ENCODE measurements at regions not wholly inside any gene's neighbourhood (a gene's known extent, or its start where the extent isn't known, plus 50 kb on each side); places are given as distances from the start of the nearest gene placed in this dataset.
"Not testable (repeated sequence)": the region's sequence is repeated elsewhere in the genome, so short reads cannot be mapped to it uniquely, and the experiment has no call there.

DNA sequence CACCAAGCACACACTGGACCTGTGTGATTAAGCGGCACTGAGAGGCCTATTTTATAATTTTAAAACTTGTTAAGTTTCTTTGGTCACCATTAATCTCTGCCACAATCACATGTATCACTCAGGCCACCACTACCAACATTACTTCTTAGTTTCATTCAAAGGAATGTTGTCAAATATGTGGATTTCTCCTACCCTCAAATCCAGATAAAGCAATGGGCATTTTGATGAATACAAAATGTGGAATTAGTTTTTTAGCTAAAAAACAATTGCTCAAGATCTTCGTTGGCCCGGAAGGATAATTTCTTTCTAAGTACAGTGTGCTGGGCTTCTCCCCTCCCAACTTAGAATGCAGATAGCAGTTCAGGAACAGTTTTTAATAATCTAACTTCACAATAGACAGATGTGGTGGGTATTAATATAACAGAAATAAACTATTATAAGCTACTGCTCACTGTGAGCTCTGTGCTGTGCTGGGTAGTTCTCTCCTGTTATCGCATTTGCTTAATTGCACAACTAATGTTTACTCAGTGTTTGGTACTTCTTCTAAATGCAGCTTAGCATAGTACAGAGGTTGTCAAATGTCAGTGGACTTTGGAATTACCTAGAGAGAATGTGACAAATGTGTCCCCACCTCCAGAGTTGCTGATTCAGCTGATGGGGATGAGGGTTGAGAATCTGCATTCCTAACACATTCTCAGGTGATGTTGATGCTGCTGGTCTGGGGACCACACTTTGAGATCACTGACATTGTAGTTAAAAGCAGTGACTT is 266.7 kb upstream of the AMIGO2 start:
- DNase-seq (ENCODE audit: low read depth), result no peak

DNA sequence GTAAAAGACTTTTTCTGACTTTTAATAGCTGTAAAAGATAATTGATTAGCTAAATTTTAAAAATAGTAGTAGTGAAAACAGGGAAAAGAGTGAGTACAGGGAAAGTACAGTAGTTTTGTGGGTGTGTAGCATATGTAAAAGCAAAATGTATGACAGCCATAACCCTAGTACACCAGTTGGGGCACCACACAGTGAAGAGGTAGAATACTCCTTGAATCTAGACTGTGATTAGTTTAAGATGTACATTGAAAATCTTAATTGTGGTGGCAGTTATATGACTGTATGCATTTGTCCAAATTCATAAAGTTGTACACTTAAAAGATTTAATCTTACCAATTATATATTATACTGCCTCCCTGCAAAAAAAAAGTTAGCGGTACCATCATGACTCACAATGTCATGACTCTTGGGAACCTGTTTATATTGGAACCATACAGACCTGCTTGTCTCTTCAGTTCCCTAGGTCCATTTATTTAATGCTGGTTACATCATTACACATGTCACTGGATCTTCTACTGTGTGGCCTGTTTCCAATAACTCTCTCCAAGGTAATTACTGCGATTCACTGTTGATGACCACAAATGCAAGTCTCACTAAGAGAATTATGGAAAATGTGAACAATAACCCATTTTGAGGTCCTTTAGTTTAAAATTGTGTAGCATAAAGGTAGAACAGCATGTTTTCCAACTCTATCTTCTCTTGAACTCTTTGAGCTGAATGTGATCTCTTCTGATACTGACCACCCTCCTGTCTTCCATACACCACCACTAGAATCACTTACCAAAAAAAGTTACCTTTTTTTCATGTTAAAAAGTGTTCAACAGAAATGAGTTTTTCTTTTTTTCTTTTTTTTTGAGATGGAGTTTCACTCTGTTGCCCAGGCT is 264.2 kb upstream of the AMIGO2 start:
- DNase-seq (ENCODE audit: low read depth), result no peak

DNA sequence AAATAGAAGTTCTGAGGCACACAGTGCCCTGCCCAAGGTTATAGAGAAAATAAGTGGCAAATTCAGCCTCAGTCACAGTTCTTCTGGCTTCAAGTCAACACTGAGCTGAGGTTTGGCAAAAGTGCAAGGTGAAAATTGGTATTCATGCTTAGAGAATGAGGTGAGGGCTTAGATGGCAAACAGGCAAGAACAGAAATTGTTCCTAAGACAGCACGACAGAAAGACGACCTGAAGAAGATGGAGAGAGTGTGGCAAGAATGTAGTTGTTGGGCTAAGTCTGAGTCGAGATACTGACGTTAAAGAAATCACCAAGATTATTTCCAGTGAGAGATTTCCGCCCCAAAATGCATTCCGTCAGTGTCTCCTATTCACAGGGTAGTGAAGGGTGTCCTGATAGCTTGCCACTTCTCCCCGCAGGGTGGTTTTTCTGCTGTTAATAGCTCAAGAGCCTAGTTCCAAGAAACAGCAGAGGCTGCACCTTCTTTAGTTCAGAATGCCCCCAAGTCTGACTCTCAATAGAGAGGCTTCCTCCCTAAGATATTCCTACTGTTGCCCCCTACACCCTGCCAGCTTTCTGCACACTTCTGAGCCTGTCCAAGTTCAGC is 260.8 kb upstream of the AMIGO2 start:
- DNase-seq (ENCODE audit: low read depth), result no peak

DNA sequence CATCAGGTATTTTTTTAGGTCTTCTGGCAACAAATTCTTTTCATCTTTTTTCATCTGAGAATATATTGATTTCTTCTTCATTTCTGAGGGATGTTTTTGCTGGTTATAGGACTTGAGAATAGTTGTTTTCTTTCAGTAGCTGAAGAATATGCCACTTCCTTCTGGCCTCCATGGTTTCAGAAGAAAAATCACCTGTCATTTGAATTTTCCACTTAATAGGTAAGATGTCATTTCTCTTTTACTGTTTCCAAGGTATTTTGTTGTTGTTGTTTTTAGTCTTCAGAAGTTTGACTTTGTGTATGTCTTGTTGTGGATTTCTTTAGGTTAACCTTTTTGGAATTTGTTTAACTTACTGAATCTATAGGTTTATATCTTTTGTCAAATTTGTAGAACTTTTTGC is 257.8 kb upstream of the AMIGO2 start:
- DNase-seq (ENCODE audit: low read depth), result no peak

DNA sequence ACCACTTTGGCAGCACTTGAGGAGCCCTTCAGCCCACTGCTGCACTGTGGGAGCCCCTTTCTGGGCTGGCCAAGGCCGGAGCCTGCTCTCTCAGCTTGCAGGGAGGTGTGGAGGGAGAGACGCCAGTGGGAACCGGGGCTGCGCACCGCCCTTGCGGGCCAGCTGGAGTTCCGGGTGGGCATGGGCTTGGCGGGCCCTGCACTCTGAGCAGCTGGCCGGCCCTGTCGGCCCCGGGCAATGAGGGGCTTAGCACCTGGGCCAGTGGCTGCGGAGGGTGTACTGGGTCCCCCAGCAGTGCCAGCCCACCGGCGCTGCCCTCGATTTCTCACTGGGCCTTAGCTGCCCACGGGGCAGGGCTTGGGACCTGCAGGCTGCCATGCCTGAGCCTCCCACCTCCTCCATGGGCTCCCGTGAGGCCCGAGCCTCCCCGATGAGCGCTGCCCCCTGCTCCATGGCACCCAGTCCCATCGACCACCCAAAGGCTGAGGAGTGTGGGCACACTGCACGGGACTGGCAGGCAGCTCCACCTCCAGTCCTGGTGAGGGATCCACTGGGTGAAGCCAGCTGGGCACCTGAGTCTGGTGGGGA is 253.6 kb upstream of the AMIGO2 start:
- not testable (repeated sequence) for DNase-seq (ENCODE audit: low read depth)

DNA sequence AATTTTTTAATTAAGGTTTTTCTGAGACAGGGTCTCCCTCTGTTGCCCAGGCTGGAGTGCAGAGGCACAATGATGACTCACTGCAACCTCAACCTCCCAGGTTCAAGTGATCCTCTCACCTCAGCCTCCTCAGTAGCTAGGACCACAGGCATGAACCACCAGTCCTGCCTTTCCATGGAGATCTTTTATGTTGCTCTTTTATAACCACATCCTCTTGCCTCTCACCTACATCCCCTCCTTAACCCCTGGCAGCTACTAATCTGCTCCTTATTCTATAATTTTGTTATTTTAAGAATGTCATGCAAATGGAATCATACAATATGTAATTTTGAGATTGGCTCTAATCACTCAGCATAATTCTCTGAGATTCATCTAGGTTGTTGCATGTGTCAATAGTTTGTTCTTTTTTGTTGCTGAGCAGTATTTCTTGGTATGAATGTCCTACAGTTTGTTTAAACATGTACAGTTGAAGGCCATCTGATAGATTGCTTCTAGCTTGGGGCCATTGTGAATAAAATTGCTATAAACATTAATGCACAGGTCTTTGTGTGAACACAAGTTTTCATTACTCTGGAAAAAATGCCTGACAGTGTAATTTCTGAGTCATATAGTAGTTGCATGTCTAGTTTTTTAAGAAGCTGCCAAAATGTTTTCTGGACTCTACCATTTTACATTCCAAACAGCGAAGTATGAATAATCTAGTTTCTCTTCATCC is 249.2 kb upstream of the AMIGO2 start:
- DNase-seq (ENCODE audit: low read depth), result no peak

DNA sequence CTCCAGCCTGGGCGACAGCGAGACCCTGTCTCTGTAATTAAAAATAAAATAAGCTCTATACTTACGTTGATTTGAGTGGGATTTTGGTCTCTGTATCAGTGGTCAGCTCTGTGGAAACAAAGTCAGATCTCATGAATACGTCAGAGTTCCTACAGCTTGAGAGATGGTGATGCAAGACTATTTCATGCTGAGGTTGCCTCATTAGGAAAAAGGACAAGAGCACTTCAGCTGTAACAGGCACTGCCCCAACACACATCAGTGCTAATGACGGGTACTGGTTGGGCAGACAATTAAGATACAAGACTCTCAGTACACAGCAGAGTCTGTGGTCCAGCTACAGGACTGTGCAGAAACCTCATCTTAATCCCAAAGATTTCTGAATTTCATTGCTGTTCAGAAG is 246.4 kb upstream of the AMIGO2 start:
- no peak for DNase-seq (ENCODE audit: low read depth)

DNA sequence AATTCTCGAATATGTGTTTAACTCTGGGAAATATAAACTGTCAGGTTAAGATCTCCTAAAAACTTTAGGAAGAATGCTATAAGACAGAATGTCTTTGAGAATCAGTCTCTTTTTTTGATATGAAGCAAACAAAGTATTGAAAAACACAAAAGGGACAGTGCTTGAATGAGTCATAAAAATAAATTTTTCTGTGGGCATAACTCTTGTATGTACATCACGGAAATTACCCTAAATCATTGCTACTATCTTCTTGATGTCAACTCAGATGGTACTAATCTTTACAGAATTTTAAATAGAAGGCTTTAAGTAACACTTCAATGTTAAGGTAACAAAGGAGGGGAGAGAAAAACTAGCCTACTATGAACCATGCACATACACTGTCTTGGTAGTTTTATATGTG is 244.0 kb upstream of the AMIGO2 start:
- no peak for DNase-seq (ENCODE audit: low read depth)

DNA sequence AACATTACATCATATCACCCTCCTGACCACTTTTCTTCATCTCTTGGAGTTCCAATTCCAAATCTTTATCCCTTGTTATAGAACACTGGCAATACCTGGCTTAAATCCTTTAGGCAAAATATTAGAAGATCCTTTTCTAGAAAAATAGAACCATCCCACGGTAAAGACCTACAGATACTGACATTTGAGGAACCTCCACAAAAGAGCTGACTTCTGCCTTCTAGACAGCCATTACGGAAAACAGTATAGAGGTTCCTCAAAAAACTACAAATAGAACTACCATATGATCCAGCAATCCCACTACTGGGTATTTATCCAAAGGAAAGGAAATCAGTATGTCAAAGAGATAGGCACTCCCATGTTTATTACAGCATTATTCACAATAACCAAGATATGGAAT is 241.7 kb upstream of the AMIGO2 start:
- no peak for DNase-seq (ENCODE audit: low read depth)

DNA sequence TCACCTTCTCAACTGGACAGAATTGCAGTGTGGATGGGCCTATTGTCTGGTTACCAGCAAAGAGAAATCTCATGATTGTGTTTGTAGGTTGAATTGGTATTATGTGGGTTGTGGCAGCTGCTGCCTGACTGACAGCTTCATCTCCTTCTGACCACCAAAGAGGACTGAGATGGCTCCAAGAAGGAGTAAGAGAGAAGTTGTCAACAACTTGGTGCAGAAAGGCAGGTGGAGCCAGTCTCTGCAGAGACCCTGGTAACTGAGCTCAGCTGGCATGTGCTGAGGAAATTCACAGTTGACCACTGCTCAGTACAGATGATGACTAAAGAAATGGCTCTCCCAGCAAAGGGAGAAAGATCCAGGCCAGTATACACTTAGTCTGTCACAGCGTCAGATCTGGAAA is 240.0 kb upstream of the AMIGO2 start:
- DNase-seq (ENCODE audit: low read depth), result no peak

DNA sequence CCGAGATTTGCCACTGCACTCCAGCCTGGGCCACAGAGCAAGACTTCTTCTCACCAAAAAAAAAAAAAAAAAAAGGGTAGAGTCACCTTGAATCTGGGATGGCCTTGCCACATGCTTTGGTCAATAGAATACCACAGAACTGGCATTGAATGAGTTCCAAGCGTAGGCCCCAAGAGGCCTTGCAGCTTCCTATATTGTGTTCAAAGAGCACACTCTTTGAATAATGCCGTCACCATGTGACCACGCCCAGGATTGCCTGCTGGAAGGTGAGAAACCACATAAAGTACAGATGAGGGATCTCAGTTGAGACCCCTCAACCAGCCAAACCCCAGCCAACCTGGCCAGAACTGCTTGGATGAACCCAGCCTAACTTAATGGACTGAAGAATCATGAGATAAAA is 239.2 kb upstream of the AMIGO2 start:
- DNase-seq (ENCODE audit: low read depth), result no peak

DNA sequence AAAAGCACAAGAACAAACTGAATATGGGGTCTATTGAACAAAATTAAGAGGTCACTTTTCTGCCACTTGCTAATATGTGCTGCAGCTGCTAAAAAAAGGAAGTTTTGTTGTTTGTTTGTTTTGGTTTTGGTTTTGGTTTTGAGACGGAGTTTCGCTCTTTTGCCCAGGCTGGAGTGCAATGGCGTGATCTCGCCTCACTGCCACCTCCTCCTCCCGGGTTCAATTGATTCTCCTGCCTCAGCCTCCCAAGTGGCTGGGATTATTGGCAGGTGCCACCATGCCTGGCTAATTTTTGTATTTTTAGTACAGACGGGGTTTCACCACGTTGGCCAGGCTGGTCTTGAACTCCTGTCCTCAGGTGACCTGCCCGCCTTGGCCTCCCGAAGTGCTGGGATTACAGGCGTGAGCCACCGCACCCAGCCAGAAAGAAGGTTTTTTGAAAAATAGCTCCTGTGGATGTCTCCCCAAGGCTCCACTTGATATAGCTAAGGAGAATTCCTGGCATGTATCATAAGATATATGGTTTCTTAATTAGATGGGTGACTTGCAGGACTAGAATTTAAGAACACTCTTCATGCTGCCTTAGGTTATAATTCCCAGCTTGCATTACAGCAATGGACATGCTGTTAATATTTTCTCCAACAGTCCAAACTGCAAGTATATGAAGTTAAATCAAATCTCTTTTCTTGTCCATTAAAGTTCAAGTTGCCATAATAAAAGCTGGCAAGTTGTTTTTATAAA is 237.6 kb upstream of the AMIGO2 start:
- no peak for DNase-seq (ENCODE audit: low read depth)

DNA sequence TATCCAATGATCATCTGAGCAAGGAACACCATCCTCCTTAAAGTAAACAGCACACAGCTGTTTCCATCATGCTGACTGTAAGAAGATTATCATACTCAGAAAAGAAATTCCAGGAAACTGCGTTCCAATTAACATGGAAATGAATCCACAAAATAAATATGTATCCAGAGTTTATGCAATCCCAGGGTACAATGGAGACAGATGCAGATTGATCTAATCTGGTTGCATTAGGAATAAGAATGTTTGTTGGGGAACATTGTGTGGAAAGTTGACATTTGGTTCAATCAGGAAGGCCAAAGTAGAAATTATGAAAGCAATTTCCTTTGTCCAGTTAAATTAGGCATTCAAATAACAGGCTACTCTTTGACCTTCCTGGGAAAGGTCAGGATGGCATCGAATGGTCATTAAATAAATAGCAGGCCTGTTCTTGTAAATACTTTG is 236.9 kb upstream of the AMIGO2 start:
- DNase-seq (ENCODE audit: low read depth), result no peak

DNA sequence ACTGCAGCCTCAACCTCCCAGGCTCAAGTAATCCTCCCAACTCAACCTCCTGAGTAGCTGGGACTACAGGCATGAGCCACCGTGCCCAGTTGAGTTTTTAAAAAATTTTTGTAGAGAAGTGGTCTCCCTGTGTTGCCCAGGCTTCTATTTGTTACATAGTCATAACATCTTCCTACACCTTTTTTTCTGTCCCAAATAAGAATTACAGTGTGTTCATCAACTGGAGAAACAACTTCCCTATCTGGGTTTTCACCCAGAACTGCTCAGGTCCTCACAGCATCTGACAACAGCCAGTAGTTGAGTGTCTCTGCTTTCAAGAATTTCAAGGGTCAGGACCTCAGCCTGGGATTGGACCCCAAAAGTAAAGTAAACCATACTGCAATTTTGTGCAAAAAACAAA is 235.2 kb upstream of the AMIGO2 start:
- DNase-seq (ENCODE audit: low read depth), result no peak

DNA sequence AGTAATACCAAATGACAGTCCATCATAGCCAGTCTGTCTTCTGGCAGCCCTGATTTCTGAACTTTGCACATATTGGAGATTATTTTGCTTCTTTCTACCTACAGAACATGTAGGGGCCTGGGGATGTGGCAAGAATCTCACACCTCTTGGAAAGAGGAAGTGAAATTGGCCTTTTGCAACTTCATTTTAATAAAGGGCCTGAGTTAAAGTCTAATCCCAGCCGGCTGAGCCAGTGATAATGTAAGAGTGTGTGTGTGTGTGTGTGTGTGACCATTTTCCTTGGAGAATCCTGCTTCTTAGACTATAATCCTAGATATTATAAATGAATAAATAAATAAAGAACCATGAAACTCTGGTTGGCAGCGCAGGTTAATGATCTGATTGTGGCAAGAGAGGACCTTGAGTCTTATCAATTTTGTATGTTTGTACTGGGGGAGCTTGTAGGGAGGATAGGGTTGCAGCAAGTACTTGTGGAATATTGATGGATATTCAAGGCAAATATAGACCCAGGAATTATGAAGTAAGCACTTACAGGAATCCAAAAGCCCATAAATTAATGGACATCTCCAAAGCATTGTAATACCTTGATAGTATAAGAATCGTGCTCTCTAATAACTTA is 233.2 kb upstream of the AMIGO2 start:
- DNase-seq (ENCODE audit: low read depth), result no peak

DNA sequence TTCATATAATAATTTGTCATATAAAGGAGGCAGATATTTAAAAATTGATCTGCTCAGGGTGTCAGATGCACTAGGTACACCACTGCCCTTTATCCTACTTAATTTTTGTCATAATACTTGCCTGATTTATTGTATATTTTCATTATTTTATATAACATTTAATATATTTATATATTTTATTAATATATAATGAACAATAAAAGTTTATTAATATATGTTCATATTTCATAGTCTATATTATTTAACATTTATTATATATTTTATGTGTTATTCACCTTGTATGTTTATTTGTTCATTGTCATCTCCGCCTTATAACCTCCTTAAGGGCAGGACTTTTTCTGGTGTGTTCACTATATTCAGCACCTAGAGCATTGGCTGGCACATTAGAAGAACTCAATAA is 232.4 kb upstream of the AMIGO2 start:
- DNase-seq (ENCODE audit: low read depth), result no peak

DNA sequence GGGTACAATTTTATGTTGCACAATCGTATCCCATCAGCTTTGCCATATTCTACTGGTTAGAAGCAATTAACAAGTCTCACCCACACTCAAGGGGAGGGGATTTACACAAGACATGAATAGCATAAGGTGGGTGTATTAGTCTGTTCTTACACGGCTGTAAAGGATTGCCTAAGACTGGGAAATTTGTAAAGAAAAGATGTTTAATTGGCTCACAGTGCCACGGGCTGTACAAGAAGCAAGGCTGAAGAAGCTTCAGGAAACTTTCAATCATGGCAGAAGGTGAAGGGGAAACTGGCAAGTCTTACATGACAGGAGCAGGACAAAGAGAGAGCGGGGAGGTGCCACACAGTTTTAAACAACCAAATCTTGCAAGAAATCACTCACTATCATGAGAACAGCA is 231.8 kb upstream of the AMIGO2 start:
- no peak for DNase-seq (ENCODE audit: low read depth)

DNA sequence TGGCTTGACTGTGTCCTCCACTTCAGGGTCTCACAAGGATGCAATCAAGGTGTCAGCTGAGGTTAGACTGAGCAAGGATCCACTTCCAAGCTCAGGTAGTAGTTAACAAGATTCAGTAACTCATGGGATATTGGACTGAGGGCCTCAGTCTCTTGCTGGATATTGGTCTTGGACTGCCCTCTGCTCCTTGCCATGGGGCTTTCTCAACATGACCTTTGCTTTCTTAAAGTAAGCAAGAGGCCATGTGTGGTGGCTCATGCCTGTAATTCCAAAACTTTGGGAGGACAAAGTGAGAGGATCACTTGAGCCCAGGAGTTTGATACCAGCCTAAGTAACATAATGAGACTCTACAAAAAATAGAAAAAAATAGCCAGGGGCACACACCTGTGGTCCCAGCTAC is 231.3 kb upstream of the AMIGO2 start:
- no peak for DNase-seq (ENCODE audit: low read depth)

DNA sequence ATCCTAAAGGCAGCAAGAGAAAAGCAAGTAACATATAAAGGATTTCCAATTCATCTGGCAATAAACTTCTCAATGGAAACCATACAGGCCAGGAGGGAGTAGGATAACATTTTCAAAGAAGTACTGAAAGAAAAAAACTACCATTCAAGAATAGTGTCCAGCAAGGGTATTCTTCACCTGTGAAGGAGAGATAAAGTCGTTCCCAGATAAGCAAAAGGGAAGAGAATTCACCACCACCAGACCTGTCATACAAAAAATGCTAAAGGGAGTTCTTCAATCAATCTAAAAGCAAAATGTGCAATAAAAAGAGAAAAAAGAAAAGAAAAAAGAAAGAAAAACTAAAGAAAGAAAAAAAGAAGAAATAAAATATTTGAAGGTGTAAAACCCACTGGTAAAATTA is 228.9 kb upstream of the AMIGO2 start:
- no peak for DNase-seq (ENCODE audit: low read depth)

DNA sequence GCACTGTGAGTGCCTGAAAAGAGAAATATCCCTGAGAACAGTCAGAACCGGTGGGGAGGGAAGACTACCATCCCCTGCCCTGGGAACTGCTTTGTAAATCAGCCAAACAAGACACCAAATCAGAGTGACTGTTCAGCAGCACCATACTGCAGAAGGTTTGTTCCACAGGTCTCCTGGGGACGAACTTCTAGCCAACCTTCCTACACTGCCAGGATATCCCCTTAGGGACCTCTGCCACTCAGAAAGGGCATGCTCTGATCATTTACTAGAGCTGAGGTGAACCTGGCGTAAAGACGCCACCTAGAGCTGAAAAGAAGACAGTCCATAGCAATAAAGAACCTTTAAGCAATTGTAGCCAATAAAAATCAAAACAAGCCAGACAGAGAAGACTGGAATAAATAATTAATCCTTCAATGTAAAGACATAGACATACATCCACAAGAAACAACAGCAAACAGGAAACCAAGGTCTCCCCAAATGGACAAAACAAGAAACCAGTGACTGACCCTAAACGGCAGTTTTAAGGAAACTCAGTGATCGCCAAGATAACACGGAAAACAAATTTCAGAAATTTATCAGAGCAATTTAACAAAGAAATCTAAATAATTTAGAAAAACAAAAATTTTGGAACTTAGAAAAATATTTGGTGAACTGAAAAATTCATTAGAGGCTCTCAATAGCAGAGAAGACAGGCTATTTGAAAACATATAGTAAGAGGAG is 228.1 kb upstream of the AMIGO2 start:
- peak; percentile 20 for DNase-seq (ENCODE audit: low read depth)

Measured in activated T-cell treated with anti-CD3 and anti-CD28 coated beads for 1 hour (primary cell).